Naive B cell (primary cell): ENCODE measurements at regions not wholly inside any gene's neighbourhood (a gene's known extent, or its start where the extent isn't known, plus 50 kb on each side); places are given as distances from the start of the nearest gene placed in this dataset.
"Not testable (repeated sequence)": the region's sequence is repeated elsewhere in the genome, so short reads cannot be mapped to it uniquely, and the experiment has no call there.

Experiments
- ATAC-seq, 2 donors: fragments of 150-1000 bp; cut with Tn5 transposase; 2 replicates each; pipeline ENCODE4 v1.10.0; 2021; ENCODE audit warnings: low read depth in 2 of 2, mild to moderate bottlenecking in 2 of 2, moderate library complexity in 2 of 2
- DNase-seq: peaks from one replicate; pipeline ENCODE4 v3.0.0; 2022
- H3K27ac Mint-ChIP-seq, 6 donors: one replicate each; pipeline ENCODE4 v1.8.0; 2020 to 2022; ENCODE audit warnings: mild to moderate bottlenecking in 6 of 6, mixed read lengths in 6 of 6, moderate library complexity in 5 of 6, inconsistent platforms in 2 of 6
- H3K27me3 Mint-ChIP-seq, 3 donors: one replicate each; pipeline ENCODE4 v1.8.0; 2021 to 2022; ENCODE audit warnings: mixed read lengths in 3 of 3, mild to moderate bottlenecking in 1 of 3
- H3K36me3 Mint-ChIP-seq, 2 donors: one replicate each; pipeline ENCODE4 v1.8.0; 2020 to 2022; ENCODE audit warnings: mixed read lengths in 2 of 2, inconsistent platforms in 1 of 2, mild to moderate bottlenecking in 1 of 2
- H3K4me1 Mint-ChIP-seq, 3 donors: one replicate each; pipeline ENCODE4 v1.8.0; 2020 to 2022; ENCODE audit warnings: mixed read lengths in 3 of 3, inconsistent platforms in 1 of 3, mild to moderate bottlenecking in 1 of 3, moderate library complexity in 1 of 3
- H3K4me3 Mint-ChIP-seq, 8 donors: one replicate each; pipeline ENCODE4 v1.8.0; 2020 to 2022; ENCODE audit warnings: mild to moderate bottlenecking in 8 of 8, mixed read lengths in 8 of 8, moderate library complexity in 8 of 8, inconsistent platforms in 2 of 8
- H3K9me3 Mint-ChIP-seq, 7 donors: one replicate each; pipeline ENCODE4 v1.8.0; 2020 to 2022; ENCODE audit warnings: mixed read lengths in 7 of 7, mild to moderate bottlenecking in 5 of 7, inconsistent platforms in 2 of 7, moderate library complexity in 1 of 7

DNA sequence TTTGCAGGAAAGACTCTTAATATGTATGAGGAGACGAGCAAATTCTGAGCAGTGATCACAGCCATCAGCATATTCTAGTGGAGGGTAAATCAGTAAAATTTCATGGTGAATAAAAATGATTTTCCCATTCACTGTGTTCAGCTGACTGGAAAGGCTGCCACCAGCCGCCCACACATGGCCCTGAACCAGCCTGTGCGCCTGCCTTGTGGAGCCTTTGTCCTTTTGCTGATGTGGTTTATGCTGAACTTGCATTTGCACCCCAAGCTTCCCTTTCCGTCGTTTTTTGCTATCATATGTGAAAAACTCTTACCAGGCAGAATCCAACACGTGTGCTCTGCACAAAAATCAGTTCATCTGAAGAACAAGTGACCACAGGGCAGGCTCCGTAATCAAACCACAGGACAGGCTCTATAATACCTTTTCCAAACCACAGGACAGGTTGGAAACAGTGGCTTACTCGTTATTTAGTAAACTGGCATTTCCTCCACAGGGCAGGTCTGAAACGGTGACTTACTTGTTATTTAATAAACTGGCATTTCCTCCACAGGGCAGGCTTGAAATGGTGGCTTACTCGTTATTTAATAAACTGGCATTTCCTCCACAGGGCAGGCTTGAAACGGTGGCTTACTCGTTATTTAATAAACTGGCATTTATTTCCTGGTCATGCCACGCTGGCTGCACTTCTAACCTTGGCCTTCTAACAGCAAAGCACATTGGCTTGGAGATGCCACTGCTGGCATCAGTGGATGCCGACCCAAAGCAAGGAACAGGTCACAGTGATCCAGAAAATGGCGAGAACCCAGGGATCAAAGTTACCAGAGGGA lies 58.4 kb upstream of the TNK2 start:
- not testable (repeated sequence) for H3K27ac Mint-ChIP-seq, H3K9me3 Mint-ChIP-seq, H3K4me1 Mint-ChIP-seq, H3K4me3 Mint-ChIP-seq, H3K27me3 Mint-ChIP-seq, ATAC-seq, DNase-seq
- peaks cover 15 to 24% of the 10 kb centered on the region in 2 donors for H3K36me3 Mint-ChIP-seq

DNA sequence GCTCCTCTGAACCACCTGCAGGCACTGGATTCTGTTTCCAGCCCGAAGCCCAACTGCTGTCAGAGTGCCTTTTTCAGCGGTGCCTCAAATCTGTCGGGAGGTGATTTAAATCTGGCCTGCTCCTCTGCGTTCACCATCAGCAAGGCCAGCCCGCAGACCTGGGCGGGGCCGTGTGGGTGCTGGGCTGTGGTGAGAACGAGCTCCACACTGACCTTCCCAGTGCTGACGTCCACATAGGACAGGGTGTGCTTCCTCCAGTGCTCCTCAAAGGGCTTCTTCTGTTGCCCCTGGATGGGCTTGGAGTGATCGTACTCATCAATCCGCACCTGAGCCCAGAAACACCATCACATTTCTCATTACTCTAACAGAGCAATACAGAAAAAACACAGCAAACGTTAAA lies 56.9 kb upstream of the TNK2 start:
- not testable (repeated sequence) for ATAC-seq, H3K9me3 Mint-ChIP-seq, H3K27me3 Mint-ChIP-seq, DNase-seq, H3K4me3 Mint-ChIP-seq
- peaks cover 15 to 18% of the 10 kb centered on the region in 2 donors for H3K36me3 Mint-ChIP-seq
- H3K27ac Mint-ChIP-seq: peak overlapping the region in 1 of 6 donors; percentile 43
- H3K4me1 Mint-ChIP-seq: peaks cover 4 to 11% (median 9%) of the 10 kb centered on the region in 3 donors

DNA sequence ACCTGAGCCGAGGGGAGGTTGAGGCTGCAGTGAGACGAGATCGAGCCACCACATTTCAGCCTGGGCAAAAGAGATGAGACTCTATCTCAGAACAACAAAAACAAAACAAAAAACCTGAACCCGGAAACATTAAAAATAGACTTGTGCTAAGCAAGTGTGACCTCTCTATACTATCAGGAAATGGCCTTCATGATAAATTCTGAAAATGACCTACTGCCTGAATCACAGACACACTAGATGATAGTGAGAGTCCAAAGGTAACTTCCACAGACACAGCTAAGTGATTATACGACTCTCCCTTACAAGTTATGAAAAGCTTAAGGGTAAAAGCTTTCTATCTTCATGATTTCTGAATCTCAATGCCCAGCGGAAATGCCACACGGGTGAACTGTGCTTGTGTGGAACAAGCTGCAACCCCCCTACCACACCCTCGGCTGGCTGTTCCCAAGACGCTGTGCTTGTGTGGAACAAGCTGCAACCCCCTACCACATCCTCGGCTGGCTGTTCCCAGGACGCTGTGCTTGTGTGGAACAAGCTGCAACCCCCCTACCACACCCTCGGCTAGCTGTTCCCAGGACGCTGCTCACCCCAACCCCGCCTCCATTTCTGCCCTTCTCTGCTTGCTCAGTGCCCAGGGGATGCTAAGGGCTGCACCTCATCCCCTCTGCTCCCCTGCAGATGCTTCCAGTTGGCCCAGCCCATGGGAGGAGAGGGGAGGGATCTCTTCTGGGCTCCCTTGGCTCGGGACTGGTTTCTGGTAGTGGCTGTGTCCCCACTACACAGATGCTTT lies 56.2 kb upstream of the TNK2 start:
- not testable (repeated sequence) for DNase-seq, ATAC-seq, H3K27me3 Mint-ChIP-seq, H3K9me3 Mint-ChIP-seq
- H3K36me3 Mint-ChIP-seq: peaks cover 10 to 11% of the 10 kb centered on the region in 2 donors
- H3K4me1 Mint-ChIP-seq: peaks cover 5 to 11% (median 9%) of the 10 kb centered on the region in 3 donors
- H3K27ac Mint-ChIP-seq: peak overlapping the region in 1 of 6 donors; percentile 67
- H3K4me3 Mint-ChIP-seq: peak overlapping the region in 1 of 8 donors; percentile 15

DNA sequence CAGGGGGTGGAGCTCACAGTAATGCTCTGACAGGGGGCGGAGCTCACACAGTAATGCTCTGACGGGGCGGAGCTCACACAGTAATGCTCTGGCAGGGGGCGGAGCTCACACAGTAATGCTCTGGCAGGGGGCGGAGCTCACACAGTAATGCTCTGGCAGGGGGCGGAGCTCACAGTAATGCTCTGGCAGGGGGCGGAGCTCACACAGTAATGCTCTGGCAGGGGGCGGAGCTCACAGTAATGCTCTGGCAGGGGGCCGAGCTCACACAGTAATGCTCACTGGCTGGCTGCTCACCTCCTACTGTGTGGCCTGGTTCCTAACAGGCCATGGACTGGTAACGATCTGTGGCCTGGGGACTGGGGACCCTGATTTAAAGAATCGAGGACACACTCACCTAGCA lies 53.9 kb upstream of the TNK2 start:
- not testable (repeated sequence) for H3K27ac Mint-ChIP-seq, ATAC-seq, H3K27me3 Mint-ChIP-seq, H3K4me3 Mint-ChIP-seq, DNase-seq, H3K9me3 Mint-ChIP-seq
- H3K36me3 Mint-ChIP-seq: peaks cover 11 to 16% of the 10 kb centered on the region in 2 donors
- H3K4me1 Mint-ChIP-seq: peaks cover 11 to 15% (median 11%) of the 10 kb centered on the region in 3 donors

DNA sequence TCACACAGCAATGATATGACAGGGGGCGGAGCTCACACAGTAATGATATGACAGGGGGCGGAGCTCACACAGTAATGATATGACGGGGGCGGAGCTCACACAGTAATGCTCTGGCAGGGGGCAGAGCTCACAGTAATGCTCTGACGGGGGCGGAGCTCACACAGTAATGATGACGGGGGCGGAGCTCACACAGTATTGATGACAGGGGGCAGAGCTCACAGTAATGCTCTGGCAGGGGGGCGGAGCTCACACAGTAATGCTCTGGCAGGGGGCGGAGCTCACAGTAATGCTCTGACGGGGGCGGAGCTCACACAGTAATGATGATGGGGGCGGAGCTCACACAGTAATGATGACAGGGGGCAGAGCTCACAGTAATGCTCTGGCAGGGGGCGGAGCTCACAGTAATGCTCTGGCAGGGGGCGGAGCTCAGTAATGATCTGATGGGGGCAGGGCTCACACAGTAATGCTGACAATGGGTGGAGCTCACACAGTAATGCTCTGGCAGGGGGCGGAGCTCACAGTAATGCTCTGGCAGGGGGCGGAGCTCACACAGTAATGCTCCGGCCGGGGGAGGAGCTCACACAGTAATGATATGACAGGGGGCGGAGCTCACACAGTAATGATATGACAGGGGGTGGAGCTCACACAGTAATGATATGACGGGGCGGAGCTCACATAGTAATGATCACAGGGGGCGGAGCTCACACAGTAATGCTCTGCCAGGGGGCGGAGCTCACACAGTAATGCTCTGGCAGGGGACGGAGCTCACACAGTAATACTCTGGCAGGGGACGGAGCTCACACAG lies 52.8 kb upstream of the TNK2 start:
- DNase-seq (peak; percentile 11), ATAC-seq (peak in 1 of 2 donors; percentile 27)
- H3K36me3 Mint-ChIP-seq: peaks cover 11 to 16% of the 10 kb centered on the region in 2 donors
- not testable (repeated sequence) for H3K9me3 Mint-ChIP-seq, H3K27me3 Mint-ChIP-seq, H3K4me3 Mint-ChIP-seq
- peaks cover 11 to 15% (median 11%) of the 10 kb centered on the region in 3 donors for H3K4me1 Mint-ChIP-seq
- H3K27ac Mint-ChIP-seq: peak overlapping the region in 5 of 6 donors; percentile 39 to 74 (median 65)

DNA sequence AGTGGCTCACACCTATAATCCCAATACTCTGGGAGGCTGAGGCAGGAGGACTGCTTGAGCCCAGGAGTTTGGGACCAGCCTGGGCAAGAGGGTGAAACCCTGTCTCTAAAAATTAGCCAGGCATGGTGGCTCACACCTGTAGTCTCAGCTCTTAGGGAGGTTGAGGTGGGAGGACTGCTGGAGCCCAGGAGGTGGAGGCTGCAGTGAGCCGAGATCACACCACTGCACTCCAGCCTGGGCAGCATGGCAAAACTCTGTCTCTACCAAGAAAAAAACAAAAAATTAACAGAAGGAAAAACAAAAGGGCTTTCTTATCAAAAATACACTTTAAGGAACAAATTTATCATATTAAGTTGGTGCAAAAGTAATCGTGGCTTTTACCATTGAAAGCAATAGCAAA lies 51.8 kb upstream of the TNK2 start:
- not testable (repeated sequence) for H3K9me3 Mint-ChIP-seq, H3K4me3 Mint-ChIP-seq, DNase-seq, ATAC-seq, H3K27me3 Mint-ChIP-seq
- H3K27ac Mint-ChIP-seq: peak overlapping the region in 1 of 6 donors; percentile 39
- peaks cover 11 to 15% (median 15%) of the 10 kb centered on the region in 3 donors for H3K4me1 Mint-ChIP-seq
- peaks cover 11% of the 10 kb centered on the region in 2 donors for H3K36me3 Mint-ChIP-seq

DNA sequence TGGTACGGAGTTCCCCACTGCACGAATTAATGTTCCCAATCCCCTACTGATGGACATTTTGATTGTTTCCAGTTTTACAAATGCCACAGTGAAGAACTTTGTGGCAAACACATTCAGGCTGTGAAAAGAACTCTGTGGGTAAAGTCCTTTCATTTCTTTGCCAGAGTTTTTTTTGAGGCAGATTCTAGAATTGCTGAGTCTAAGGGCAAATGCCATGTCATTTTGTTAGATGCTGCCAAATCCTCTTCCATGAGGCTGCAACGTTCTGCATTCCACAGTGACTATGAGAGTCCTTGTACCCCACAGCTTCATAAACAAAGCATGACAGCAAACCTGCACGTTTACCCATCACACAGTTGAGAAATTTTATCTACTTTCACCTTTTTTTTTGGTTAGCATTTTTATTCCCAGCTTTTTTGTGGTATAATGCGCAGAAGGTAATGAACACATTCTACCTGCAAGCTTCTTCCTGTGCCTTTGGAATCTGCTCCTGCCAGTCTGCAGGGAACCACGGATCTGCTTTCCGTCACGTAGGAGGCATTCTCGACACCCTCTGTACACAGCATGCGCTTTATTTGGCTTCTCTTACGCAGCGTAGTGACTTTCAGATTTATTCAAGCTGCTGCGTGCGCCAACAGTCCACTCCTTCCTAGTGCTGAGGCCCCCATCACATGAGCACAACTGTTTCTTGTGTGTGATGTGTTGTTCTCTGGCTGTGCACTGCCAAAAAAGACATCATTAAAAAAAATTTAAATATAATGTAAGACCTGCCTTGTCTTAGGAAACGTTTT lies 51.2 kb upstream of the TNK2 start:
- H3K9me3 Mint-ChIP-seq, H3K27me3 Mint-ChIP-seq, ATAC-seq, DNase-seq: not testable (repeated sequence)
- H3K27ac Mint-ChIP-seq: peak overlapping the region in 3 of 6 donors; percentile 33 to 81 (median 39)
- peaks cover 10 to 11% of the 10 kb centered on the region in 2 donors for H3K36me3 Mint-ChIP-seq
- peak overlapping the region in 1 of 8 donors; percentile 55 for H3K4me3 Mint-ChIP-seq
- H3K4me1 Mint-ChIP-seq: peaks cover 11 to 15% (median 15%) of the 10 kb centered on the region in 3 donors

DNA sequence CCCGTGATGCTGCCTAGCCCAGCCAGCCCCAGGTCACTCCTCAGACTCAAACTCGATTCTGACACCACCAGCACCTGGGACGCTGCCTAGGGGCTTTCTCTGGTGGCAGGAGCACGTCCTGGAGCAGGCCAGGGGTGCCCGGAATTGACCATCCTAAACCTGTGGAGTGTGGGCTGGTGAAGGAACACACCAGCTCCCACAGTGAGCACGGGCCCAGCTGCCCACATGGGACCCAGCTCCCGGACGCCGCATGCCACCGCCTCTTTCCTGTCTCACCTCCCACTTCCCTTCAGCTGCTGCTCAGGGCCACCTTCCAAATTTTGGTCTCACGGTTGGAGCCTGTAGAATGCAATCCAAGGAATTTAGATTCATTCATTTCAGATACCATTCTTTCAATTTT lies 50.4 kb upstream of the TNK2 start:
- Mint-ChIP-seq H3K4me3 (peak overlapping the region in 1 of 8 donors; percentile 55), H3K4me1 (peaks cover 11 to 15% (median 15%) of the 10 kb centered on the region in 3 donors), H3K36me3 (peaks cover 10 to 11% of the 10 kb centered on the region in 2 donors), H3K27ac (peak overlapping the region in 3 of 6 donors; percentile 81 to 94 (median 84))
- not testable (repeated sequence) for DNase-seq, H3K9me3 Mint-ChIP-seq, H3K27me3 Mint-ChIP-seq, ATAC-seq
